MV-4-11 (cell line): ENCODE measurements at regions not wholly inside any gene's neighbourhood (a gene's known extent, or its start where the extent isn't known, plus 50 kb on each side); places are given as distances from the start of the nearest gene placed in this dataset.

ENCODE experiments used
- DNase-seq: peaks from one replicate; lab custom pipeline; 2025; lab: John Stamatoyannopoulos, UW

DNA sequence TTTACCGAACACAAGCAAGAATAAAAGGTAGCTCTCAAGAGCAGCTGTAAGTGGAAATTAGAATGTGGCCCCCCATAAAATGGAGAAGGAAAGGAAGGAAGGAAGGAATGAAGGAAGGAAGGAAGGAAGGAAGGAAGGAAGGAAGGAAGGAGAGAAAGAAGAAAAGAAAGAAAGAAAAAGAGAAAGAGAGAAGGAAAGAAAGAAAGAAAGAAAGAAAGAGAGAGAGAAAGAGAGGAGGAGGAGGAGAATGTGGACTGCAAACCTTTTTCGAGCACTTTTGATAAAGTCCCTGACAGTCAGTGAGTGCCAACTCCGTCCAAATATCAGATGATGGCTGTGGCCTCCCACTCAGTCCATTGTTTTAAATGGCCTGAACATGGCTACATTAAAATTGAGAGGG, 53.8 kb upstream of the SNX2 start:
- DNase-seq = no peak

DNA sequence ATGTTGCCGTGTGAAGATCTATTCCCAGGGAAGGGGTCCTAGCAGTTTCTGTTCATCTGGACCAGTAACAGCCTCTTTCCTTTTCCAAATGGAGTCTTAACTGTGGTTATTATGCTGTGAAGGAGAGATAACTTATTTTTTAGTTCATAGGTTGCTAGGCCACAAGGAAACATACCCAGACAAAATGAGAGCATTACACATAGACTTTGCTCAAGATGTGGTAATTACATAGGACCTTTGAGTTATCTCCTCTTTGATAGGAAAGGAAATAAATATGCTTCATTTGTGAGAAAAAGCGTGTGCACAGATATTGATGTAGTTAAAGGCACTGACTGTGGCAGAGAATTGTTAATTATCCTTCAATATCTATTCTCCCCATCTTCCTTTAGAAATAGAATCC, 52.5 kb upstream of the SNX2 start:
- no peak for DNase-seq

DNA sequence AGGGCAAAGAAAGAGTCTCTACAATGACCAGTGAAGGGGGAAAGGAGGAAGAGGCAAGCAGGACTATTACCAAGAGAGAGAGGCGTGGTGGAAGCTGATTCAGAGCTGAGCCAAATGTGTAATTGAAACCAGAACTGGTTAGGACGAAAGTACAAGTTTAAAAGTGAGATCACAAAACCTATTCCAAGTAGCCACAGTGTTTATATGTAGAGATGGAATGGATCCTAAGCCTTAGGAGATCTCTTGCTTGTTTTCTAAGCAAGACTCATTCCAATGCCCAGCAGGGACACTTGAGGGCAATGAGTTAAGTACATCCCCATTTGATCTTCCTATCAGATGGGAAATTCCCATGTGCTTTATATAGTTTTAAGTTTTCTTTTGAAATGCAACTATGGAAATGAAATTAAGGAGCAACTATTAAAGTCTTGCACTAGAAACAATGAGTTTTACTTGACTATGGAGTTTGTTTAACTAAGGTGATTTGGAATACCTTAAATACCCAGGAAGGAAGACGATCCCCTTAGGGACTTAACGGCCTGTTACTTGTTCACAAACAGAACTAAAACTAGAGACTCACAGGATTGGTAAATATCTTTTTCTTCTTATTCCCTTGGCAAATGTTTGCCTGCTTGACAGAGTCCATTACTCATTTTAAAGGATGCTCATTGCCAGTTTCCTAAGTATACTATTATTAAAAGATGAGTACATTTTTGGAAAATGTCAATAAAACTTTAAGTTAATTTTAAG, 51.1 kb upstream of the SNX2 start:
- DNase-seq = peak; percentile 83
